NCI-H774 (cell line): ENCODE measurements at regions not wholly inside any gene's neighbourhood (a gene's known extent, or its start where the extent isn't known, plus 50 kb on each side); places are given as distances from the start of the nearest gene placed in this dataset.

Source experiments
- DNase-seq: peaks from one replicate; lab custom pipeline; 2025; lab: John Stamatoyannopoulos, UW

GRCh38 chr20:60803335-60804055 is 448.6 kb upstream of the CDH4 start:
- no peak for DNase-seq

GRCh38 chr20:60804240-60804917 is 447.7 kb upstream of the CDH4 start:
- no peak for DNase-seq

GRCh38 chr20:60804918-60805630 is 447.0 kb upstream of the CDH4 start:
- DNase-seq, result no peak

- DNase-seq, result no peak
Observed at GRCh38 chr20:60806354-60806753, 445.7 kb upstream of the CDH4 start.

GRCh38 chr20:60806824-60807223 is 445.2 kb upstream of the CDH4 start:
- DNase-seq, result no peak

- no peak for DNase-seq
Observed at GRCh38 chr20:60808003-60808672, 443.9 kb upstream of the CDH4 start.

GRCh38 chr20:60808701-60809100 is 443.4 kb upstream of the CDH4 start:
- DNase-seq, result no peak

GRCh38 chr20:60810561-60810960 is 441.5 kb upstream of the CDH4 start:
- DNase-seq, result no peak

GRCh38 chr20:60812561-60812960 is 439.5 kb upstream of the CDH4 start:
- DNase-seq, result no peak

- DNase-seq, result no peak
Observed at GRCh38 chr20:60813066-60813465, 439.0 kb upstream of the CDH4 start.

GRCh38 chr20:60815656-60816055 is 436.4 kb upstream of the CDH4 start:
- no peak for DNase-seq

- DNase-seq, result no peak
Observed at GRCh38 chr20:60816901-60817300, 435.2 kb upstream of the CDH4 start.

- no peak for DNase-seq
Observed at GRCh38 chr20:60817891-60818290, 434.2 kb upstream of the CDH4 start.

GRCh38 chr20:60819511-60819910 is 432.6 kb upstream of the CDH4 start:
- DNase-seq, result no peak

GRCh38 chr20:60820149-60820548 is 431.9 kb upstream of the CDH4 start:
- no peak for DNase-seq

GRCh38 chr20:60820918-60821317 is 431.1 kb upstream of the CDH4 start:
- DNase-seq, result no peak

- no peak for DNase-seq
Observed at GRCh38 chr20:60822699-60823607, 429.1 kb upstream of the CDH4 start.

GRCh38 chr20:60835876-60836275 is 416.2 kb upstream of the CDH4 start:
- DNase-seq, result no peak

GRCh38 chr20:60837173-60837770 is 414.8 kb upstream of the CDH4 start:
- no peak for DNase-seq

GRCh38 chr20:60838297-60838696 is 413.8 kb upstream of the CDH4 start:
- no peak for DNase-seq

- no peak for DNase-seq
Observed at GRCh38 chr20:60840971-60841370, 411.1 kb upstream of the CDH4 start.
